Hindlimb muscle (tissue), 1 donor: ENCODE measurements at regions not wholly inside any gene's neighbourhood (a gene's known extent, or its start where the extent isn't known, plus 50 kb on each side); places are given as distances from the start of the nearest gene placed in this dataset.

Experiments used
- DNase-seq: peaks from one replicate; pipeline ENCODE4 v3.0.0-alpha.2; 2013

- DNase-seq: no peak
These were observed 66.7 kb upstream of the PRPS1 start for GRCh38 chrX:107561468-107562215.

- no peak for DNase-seq
These were observed 65.8 kb upstream of the PRPS1 start for GRCh38 chrX:107562482-107562881.

DNA sequence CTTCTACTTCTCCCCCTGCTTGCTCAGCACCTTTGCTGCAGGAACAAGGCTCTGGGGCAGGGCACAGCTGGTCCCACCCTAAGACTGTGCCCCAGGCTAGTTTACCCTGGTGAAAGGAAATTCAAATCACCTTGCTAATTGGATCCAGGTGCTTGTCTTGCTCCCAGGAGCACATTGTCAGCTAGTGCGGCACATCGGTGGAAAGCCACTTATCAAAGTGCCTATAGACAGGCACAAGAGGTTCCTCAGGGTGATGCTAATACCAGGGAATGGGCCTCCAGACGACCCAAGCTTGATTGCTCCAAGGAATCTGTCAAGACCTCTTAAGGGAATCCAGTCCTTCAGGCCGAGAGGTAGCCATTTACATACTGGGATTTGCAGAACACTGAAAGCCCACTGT lies 64.5 kb upstream of the PRPS1 start:
- no peak for DNase-seq

DNA sequence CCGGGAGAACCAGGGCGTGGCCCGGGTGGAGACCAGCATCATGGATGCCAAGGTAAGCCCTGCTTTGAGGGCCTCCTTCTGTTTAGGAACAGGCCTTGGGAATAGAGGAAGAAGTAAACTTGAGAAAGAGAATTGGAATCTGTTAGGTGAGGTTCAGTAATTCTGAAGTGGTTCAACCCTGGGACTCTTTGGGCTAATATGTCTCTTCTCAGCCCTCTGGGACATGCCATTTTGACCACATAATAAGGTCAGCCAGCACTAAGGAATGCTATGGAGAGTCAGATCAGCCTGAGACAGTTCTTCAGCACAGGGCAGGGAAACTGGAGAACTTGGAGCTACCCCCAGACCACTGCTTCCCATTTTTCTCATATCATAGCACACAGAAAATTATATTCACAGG lies 63.3 kb upstream of the PRPS1 start:
- DNase-seq: no peak

- DNase-seq: peak; percentile 1
These were observed 62.2 kb upstream of the PRPS1 start for GRCh38 chrX:107565931-107566603.

DNA sequence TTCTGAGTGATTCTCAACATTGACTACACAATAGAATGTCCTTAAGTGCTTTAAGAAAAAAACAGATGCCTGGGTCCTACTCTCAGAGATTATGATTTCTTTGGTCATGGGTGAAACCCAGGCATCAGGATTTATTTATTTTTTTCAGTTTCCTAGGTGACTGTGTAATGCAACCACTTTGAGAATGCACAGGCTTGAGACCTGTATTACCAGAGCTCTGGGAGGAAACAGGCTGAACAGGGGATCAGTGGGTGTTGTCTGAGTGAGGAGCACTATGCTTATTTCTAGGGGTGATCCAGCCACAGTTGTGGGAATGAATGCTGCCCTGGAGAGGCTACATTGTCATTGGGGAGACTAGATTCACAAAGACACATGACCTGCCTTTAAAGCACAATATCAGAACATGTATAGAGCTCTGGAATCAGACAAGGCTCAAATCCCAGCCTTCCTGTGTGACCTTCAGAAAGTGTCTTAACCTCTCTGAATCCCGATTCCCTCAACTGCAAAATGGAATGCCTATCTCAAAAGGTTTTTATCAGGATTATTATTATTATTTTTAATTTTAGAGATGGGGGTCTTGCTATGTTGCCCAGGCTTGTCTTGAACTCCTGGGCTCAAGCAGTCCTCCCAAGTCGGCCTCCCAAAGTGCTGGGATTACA lies 61.6 kb upstream of the PRPS1 start:
- no peak for DNase-seq

DNA sequence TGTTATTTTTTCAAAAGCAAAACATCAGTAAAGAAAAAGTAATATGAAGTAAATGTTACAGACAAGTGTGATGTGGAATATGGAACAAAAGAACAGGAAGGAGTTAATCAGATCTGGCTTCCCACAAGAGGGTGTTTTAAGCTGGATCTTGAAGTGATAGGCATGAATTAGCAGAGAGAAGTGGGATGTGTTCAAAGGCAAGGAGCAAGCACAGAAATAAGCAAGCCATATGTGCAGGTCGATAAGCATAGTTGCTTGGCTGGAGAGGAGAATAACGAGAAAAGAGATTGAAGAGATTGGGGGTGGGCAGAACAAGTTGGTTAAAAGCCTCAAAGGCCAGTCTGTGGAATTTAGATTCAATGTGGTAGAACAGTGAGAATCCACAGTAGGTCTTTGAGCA lies 60.9 kb upstream of the PRPS1 start:
- DNase-seq: no peak

DNA sequence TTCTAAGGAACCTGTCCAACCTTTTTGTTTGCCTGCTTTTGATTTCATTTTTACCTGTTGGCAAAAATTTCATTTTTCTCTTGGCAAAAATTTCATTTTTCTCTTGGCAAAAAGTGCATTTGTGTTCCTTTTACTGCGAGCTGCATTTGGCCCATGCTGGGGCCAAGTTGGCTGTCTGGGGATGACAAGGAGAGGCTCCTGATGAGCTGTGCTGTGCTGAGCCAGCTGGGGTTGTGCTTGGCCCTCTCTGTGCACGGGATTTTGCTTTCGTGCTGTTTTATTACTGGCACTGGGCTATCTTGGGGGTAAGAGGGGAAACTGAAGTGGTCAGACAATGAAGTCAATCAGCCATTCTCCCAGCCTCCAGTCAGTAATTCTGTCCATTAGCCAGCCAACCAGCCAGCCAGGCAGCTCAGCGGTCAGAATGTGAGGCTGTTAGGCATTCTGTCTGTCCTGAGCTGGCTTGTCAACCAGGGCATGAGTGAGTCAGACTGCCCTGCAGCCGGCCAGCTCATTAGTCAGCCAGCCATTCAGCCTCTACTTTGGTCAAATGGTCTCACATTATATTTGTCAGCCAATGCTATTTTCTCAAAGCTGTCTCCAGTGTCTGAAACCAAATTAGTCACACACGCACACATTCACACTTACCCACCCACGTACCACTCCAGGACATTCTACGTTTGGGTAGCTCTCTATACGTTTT lies 56.9 kb upstream of the PRPS1 start:
- no peak for DNase-seq

- DNase-seq: no peak
These were observed 55.3 kb upstream of the PRPS1 start for GRCh38 chrX:107573016-107573415.

GRCh38 chrX:107574054-107574683 lies 54.1 kb upstream of the PRPS1 start:
- no peak for DNase-seq

GRCh38 chrX:107574711-107575110 lies 53.6 kb upstream of the PRPS1 start:
- no peak for DNase-seq

GRCh38 chrX:107576392-107576791 lies 51.9 kb upstream of the PRPS1 start:
- DNase-seq: no peak

- no peak for DNase-seq
These were observed 51.5 kb upstream of the PRPS1 start for GRCh38 chrX:107576841-107577240.

GRCh38 chrX:107577933-107578332 lies 50.4 kb upstream of the PRPS1 start:
- DNase-seq: no peak
